Activated CD8-positive, alpha-beta memory T cell treated with anti-CD3 and anti-CD28 coated beads for 4 hours (primary cell): ENCODE measurements at regions not wholly inside any gene's neighbourhood (a gene's known extent, or its start where the extent isn't known, plus 50 kb on each side); places are given as distances from the start of the nearest gene placed in this dataset.

Source experiments
- DNase-seq, 2 donors: peaks; one replicate each; pipeline ENCODE4 v3.0.0-alpha.2; 2020; ENCODE audit warnings: low read depth in 2 of 2

GRCh38 chr9:16092142-16093091 is 539.6 kb downstream of the CCDC171 start:
- no peak for DNase-seq

GRCh38 chr9:16098306-16098705 is 545.5 kb downstream of the CCDC171 start:
- no peak for DNase-seq

- no peak for DNase-seq
Measured at GRCh38 chr9:16099732-16100536, 547.1 kb downstream of the CCDC171 start.

- no peak for DNase-seq
Measured at GRCh38 chr9:16100537-16101091, 547.8 kb downstream of the CCDC171 start.

- DNase-seq: no peak
Measured at GRCh38 chr9:16102154-16102553, 549.3 kb downstream of the CCDC171 start.

- no peak for DNase-seq
Measured at GRCh38 chr9:16103620-16104397, 551.0 kb downstream of the CCDC171 start.

GRCh38 chr9:16105168-16106020 is 552.6 kb downstream of the CCDC171 start:
- DNase-seq: no peak

GRCh38 chr9:16106021-16106571 is 553.3 kb downstream of the CCDC171 start:
- DNase-seq: no peak

- DNase-seq: no peak
Measured at GRCh38 chr9:16112116-16112515, 559.3 kb downstream of the CCDC171 start.

- DNase-seq: no peak
Measured at GRCh38 chr9:16115994-16116393, 563.2 kb downstream of the CCDC171 start.

GRCh38 chr9:16118043-16118442 is 565.2 kb downstream of the CCDC171 start:
- DNase-seq: no peak

GRCh38 chr9:16119261-16120230 is 566.7 kb downstream of the CCDC171 start:
- DNase-seq: no peak

- no peak for DNase-seq
Measured at GRCh38 chr9:16120231-16120641, 567.4 kb downstream of the CCDC171 start.

GRCh38 chr9:16120727-16121126 is 567.9 kb downstream of the CCDC171 start:
- no peak for DNase-seq

- DNase-seq: no peak
Measured at GRCh38 chr9:16121168-16121567, 568.3 kb downstream of the CCDC171 start.

GRCh38 chr9:16121601-16122286 is 568.9 kb downstream of the CCDC171 start:
- no peak for DNase-seq

- no peak for DNase-seq
Measured at GRCh38 chr9:16125629-16126028, 572.8 kb downstream of the CCDC171 start.

- DNase-seq: no peak
Measured at GRCh38 chr9:16126042-16126441, 573.2 kb downstream of the CCDC171 start.

- no peak for DNase-seq
Measured at GRCh38 chr9:16128003-16128402, 575.2 kb downstream of the CCDC171 start.
